Stomach smooth muscle (tissue), 2 donors: ENCODE measurements at regions not wholly inside any gene's neighbourhood (a gene's known extent, or its start where the extent isn't known, plus 50 kb on each side); places are given as distances from the start of the nearest gene placed in this dataset.

ENCODE experiments used
- H3K27ac ChIP-seq: one replicate; pipeline ENCODE4 v1.7.0; 2013; ENCODE audit warnings: mild to moderate bottlenecking, low read length, inconsistent platforms
- H3K27me3 ChIP-seq, 2 donors: one replicate each; pipeline ENCODE4 v1.7.0; 2013; ENCODE audit warnings: low read length in 2 of 2; ENCODE audit not compliant: insufficient read depth in 2 of 2, control insufficient read depth in 1 of 2
- H3K36me3 ChIP-seq, 2 donors: one replicate each; pipeline ENCODE4 v1.7.0; 2013; ENCODE audit warnings: low read length in 2 of 2; ENCODE audit not compliant: control insufficient read depth in 2 of 2, insufficient read depth in 2 of 2
- H3K4me1 ChIP-seq: one replicate; pipeline ENCODE4 v1.7.0; 2013; ENCODE audit warnings: low read length; ENCODE audit not compliant: control insufficient read depth, insufficient read depth
- H3K4me3 ChIP-seq, 2 donors: one replicate each; pipeline ENCODE4 v1.7.0; 2013; ENCODE audit warnings: low read length in 2 of 2
- H3K9ac ChIP-seq, 2 donors: one replicate each; pipeline ENCODE4 v1.7.0; 2013; ENCODE audit warnings: low read length in 2 of 2, mild to moderate bottlenecking in 1 of 2
- H3K9me3 ChIP-seq, 2 donors: one replicate each; pipeline ENCODE4 v1.7.0; 2013; ENCODE audit warnings: low read length in 2 of 2; ENCODE audit not compliant: control insufficient read depth in 2 of 2
- donor health status: healthy.
- donor health status: Pancreatic carcinoma.

GRCh38 chr14:48693793-48694192, 892.4 kb downstream of the RPS29 start:
- H3K27ac ChIP-seq: no peak overlapping the region
- H3K4me3 ChIP-seq: no peak overlapping the region
- no peaks in the 10 kb centered on the region for H3K4me1 ChIP-seq
- no peaks in the 10 kb centered on the region for H3K27me3 ChIP-seq
- no peaks in the 10 kb centered on the region for H3K9me3 ChIP-seq
- H3K9ac ChIP-seq: no peak overlapping the region
- H3K36me3 ChIP-seq: no peaks in the 10 kb centered on the region

- no peaks in the 10 kb centered on the region for H3K4me1 ChIP-seq
- H3K27me3 ChIP-seq: no peaks in the 10 kb centered on the region
- no peak overlapping the region for H3K9ac ChIP-seq
- H3K36me3 ChIP-seq: no peaks in the 10 kb centered on the region
- no peak overlapping the region for H3K4me3 ChIP-seq
- H3K9me3 ChIP-seq: no peaks in the 10 kb centered on the region
- no peak overlapping the region for H3K27ac ChIP-seq
Observed at GRCh38 chr14:48690349-48690748, 895.8 kb downstream of the RPS29 start.

- H3K9me3 ChIP-seq: no peaks in the 10 kb centered on the region
- no peak overlapping the region for H3K9ac ChIP-seq
- no peaks in the 10 kb centered on the region for H3K36me3 ChIP-seq
- H3K4me3 ChIP-seq: no peak overlapping the region
- H3K4me1 ChIP-seq: no peaks in the 10 kb centered on the region
- H3K27me3 ChIP-seq: no peaks in the 10 kb centered on the region
- H3K27ac ChIP-seq: no peak overlapping the region
Observed at GRCh38 chr14:48686650-48687049, 899.5 kb downstream of the RPS29 start.

- Histone ChIP-seq H3K27ac (no peak overlapping the region), H3K9ac (no peak overlapping the region), H3K36me3 (no peaks in the 10 kb centered on the region), H3K27me3 (no peaks in the 10 kb centered on the region), H3K9me3 (peaks cover 0 to 5% of the 10 kb centered on the region in 2 donors), H3K4me3 (no peak overlapping the region), H3K4me1 (no peaks in the 10 kb centered on the region)
Observed at GRCh38 chr14:48672506-48672905, 913.7 kb downstream of the RPS29 start.

GRCh38 chr14:48670939-48671338, 915.2 kb downstream of the RPS29 start:
- H3K27ac ChIP-seq: no peak overlapping the region
- H3K9ac ChIP-seq: no peak overlapping the region
- no peaks in the 10 kb centered on the region for H3K27me3 ChIP-seq
- no peaks in the 10 kb centered on the region for H3K9me3 ChIP-seq
- H3K36me3 ChIP-seq: no peaks in the 10 kb centered on the region
- no peak overlapping the region for H3K4me3 ChIP-seq
- H3K4me1 ChIP-seq: no peaks in the 10 kb centered on the region

- no peak overlapping the region for H3K4me3 ChIP-seq
- no peaks in the 10 kb centered on the region for H3K4me1 ChIP-seq
- no peak overlapping the region for H3K9ac ChIP-seq
- no peaks in the 10 kb centered on the region for H3K27me3 ChIP-seq
- H3K36me3 ChIP-seq: no peaks in the 10 kb centered on the region
- peaks cover 0 to 3% of the 10 kb centered on the region in 2 donors for H3K9me3 ChIP-seq
- H3K27ac ChIP-seq: no peak overlapping the region
Observed at GRCh38 chr14:48665077-48665784, 920.9 kb downstream of the RPS29 start.

GRCh38 chr14:48643241-48643640, 942.9 kb downstream of the RPS29 start:
- Histone ChIP-seq H3K27me3 (no peaks in the 10 kb centered on the region), H3K4me3 (no peak overlapping the region), H3K36me3 (no peaks in the 10 kb centered on the region)

GRCh38 chr14:48628870-48629269, 953.5 kb upstream of the MDGA2 start:
- Histone ChIP-seq H3K4me1 (no peaks in the 10 kb centered on the region), H3K27ac (no peak overlapping the region), H3K36me3 (no peaks in the 10 kb centered on the region), H3K27me3 (no peaks in the 10 kb centered on the region), H3K9ac (no peak overlapping the region), H3K9me3 (no peaks in the 10 kb centered on the region), H3K4me3 (no peak overlapping the region)

More at GRCh38 chr14:48643241-48643640, 942.9 kb downstream of the RPS29 start:
- Histone ChIP-seq H3K4me1 (no peaks in the 10 kb centered on the region), H3K27ac (no peak overlapping the region), H3K9me3 (no peaks in the 10 kb centered on the region), H3K9ac (no peak overlapping the region)

- H3K4me3 ChIP-seq: no peak overlapping the region
- no peaks in the 10 kb centered on the region for H3K36me3 ChIP-seq
- no peak overlapping the region for H3K9ac ChIP-seq
- no peaks in the 10 kb centered on the region for H3K4me1 ChIP-seq
- no peak overlapping the region for H3K27ac ChIP-seq
- H3K9me3 ChIP-seq: no peaks in the 10 kb centered on the region
- no peaks in the 10 kb centered on the region for H3K27me3 ChIP-seq
Observed at GRCh38 chr14:48622980-48623379, 947.6 kb upstream of the MDGA2 start.

GRCh38 chr14:48618057-48618456, 942.7 kb upstream of the MDGA2 start:
- H3K27me3 ChIP-seq: no peaks in the 10 kb centered on the region
- H3K36me3 ChIP-seq: no peaks in the 10 kb centered on the region
- no peak overlapping the region for H3K9ac ChIP-seq
- no peak overlapping the region for H3K4me3 ChIP-seq
- no peaks in the 10 kb centered on the region for H3K9me3 ChIP-seq
- no peaks in the 10 kb centered on the region for H3K4me1 ChIP-seq
- no peak overlapping the region for H3K27ac ChIP-seq

- Histone ChIP-seq H3K4me1 (no peaks in the 10 kb centered on the region), H3K27ac (no peak overlapping the region), H3K9ac (no peak overlapping the region), H3K36me3 (no peaks in the 10 kb centered on the region), H3K9me3 (no peaks in the 10 kb centered on the region), H3K27me3 (no peaks in the 10 kb centered on the region), H3K4me3 (no peak overlapping the region)
Observed at GRCh38 chr14:48616931-48617330, 941.5 kb upstream of the MDGA2 start.
